GM18508 (cell line): ENCODE measurements at regions not wholly inside any gene's neighbourhood (a gene's known extent, or its start where the extent isn't known, plus 50 kb on each side); places are given as distances from the start of the nearest gene placed in this dataset.
"Not testable (repeated sequence)": the region's sequence is repeated elsewhere in the genome, so short reads cannot be mapped to it uniquely, and the experiment has no call there.

Experiments
- ATAC-seq: cut with Tn5 transposase; IDR thresholded peaks from one replicate; pipeline ENCODE4 v1.9.1; 2021; ENCODE audit warnings: moderate number of reproducible peaks; ENCODE audit not compliant: insufficient read depth, unreplicated experiment

GRCh38 chr9:62655705-62656104, 1465.9 kb downstream of the SPATA31A7 start:
- not testable (repeated sequence) for ATAC-seq

- not testable (repeated sequence) for ATAC-seq
Observed at GRCh38 chr9:62662733-62663507, 1473.1 kb downstream of the SPATA31A7 start.

- ATAC-seq, result not testable (repeated sequence)
Observed at GRCh38 chr9:62663512-62663911, 1473.7 kb downstream of the SPATA31A7 start.

GRCh38 chr9:62667137-62667824, 1477.4 kb downstream of the SPATA31A7 start:
- not testable (repeated sequence) for ATAC-seq

- ATAC-seq, result not testable (repeated sequence)
Observed at GRCh38 chr9:62677016-62677415, 1487.2 kb downstream of the SPATA31A7 start.

GRCh38 chr9:62678336-62678735, 1488.5 kb downstream of the SPATA31A7 start:
- peak; percentile 88 for ATAC-seq

- not testable (repeated sequence) for ATAC-seq
Observed at GRCh38 chr9:62679020-62679419, 1489.2 kb downstream of the SPATA31A7 start.

- peak; percentile 72 for ATAC-seq
Observed at GRCh38 chr9:62684833-62685647, 1495.2 kb downstream of the SPATA31A7 start.

GRCh38 chr9:62686313-62686712, 1496.5 kb downstream of the SPATA31A7 start:
- ATAC-seq, result not testable (repeated sequence)

GRCh38 chr9:62693019-62693418, 1503.2 kb downstream of the SPATA31A7 start:
- not testable (repeated sequence) for ATAC-seq

GRCh38 chr9:62711317-62711716, 1521.5 kb downstream of the SPATA31A7 start:
- not testable (repeated sequence) for ATAC-seq

- not testable (repeated sequence) for ATAC-seq
Observed at GRCh38 chr9:62725580-62725979, 1535.7 kb downstream of the SPATA31A7 start.

GRCh38 chr9:62730229-62731000, 1540.6 kb downstream of the SPATA31A7 start:
- peak; percentile 95 for ATAC-seq

- not testable (repeated sequence) for ATAC-seq
Observed at GRCh38 chr9:62731015-62731414, 1541.2 kb downstream of the SPATA31A7 start.

GRCh38 chr9:62737004-62737606, 1547.3 kb downstream of the SPATA31A7 start:
- ATAC-seq, result not testable (repeated sequence)

GRCh38 chr9:62737915-62738314, 1548.1 kb downstream of the SPATA31A7 start:
- ATAC-seq, result not testable (repeated sequence)

- ATAC-seq, result not testable (repeated sequence)
Observed at GRCh38 chr9:62745774-62746529, 1556.1 kb downstream of the SPATA31A7 start.
